Suppressor macrophage treated with lipopolysaccharide for 4 hours (primary cell): ENCODE measurements at regions not wholly inside any gene's neighbourhood (a gene's known extent, or its start where the extent isn't known, plus 50 kb on each side); places are given as distances from the start of the nearest gene placed in this dataset.
"Not testable (repeated sequence)": the region's sequence is repeated elsewhere in the genome, so short reads cannot be mapped to it uniquely, and the experiment has no call there.

Source experiments
- DNase-seq: peaks from one replicate; pipeline ENCODE4 v3.0.0-alpha.2; 2020

DNA sequence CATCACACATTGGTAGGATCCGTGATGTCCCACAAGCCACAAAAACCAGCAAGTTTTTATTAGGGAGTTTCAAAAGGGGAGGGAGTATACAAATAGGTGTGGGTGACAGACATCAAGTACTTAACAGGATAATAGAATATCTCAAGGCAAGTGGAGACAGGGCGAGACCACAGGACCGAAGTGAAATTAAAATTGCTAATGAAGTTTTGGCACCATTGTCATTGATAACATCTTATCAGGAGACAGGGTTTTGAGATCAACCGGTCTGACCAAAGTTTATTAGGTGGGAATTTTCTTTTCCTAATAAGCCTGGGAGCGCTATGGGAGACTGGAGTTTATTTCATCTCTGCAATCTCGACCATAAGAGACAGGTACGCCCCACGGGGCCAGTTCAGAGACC is 178.5 kb downstream of the OTOP1 start:
- not testable (repeated sequence) for DNase-seq

DNA sequence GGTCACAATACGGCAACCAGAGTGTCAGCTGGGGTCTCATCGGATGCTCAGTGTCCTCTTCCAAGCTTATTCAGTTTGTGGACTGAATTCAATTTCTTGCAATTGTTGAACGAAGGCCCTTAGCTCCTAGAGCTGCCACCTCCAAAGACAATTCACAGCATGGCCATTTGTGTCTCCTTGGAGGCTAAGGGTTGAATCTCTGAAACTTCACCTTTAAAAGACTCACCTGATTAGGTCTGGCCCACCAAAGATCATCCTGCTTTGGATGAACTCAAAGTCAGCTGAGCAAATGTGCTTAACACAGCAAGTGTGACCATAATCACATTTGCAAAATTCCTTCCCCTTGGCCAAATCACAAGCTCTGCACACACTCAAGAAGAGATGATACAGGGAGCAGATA is 175.9 kb downstream of the OTOP1 start:
- DNase-seq: not testable (repeated sequence)

DNA sequence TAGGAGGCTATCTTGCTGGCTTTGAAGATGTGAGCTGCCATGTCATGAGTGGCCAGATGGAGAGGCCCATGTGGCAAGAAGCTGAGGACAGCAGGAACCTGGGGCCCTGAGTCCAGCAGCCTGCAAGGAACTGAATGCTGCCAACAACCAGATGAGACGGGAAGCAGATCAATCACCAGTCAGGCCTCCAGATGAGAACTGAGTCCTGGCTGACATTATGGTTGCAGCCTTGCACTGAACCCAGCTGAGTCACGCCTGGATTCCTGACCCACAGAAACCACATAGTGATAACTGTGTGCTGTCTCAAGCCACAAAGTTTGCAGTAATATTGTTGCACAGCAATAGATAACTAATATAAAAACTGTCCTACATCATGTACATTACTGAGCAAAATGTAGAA is 173.8 kb downstream of the OTOP1 start:
- DNase-seq: not testable (repeated sequence)

DNA sequence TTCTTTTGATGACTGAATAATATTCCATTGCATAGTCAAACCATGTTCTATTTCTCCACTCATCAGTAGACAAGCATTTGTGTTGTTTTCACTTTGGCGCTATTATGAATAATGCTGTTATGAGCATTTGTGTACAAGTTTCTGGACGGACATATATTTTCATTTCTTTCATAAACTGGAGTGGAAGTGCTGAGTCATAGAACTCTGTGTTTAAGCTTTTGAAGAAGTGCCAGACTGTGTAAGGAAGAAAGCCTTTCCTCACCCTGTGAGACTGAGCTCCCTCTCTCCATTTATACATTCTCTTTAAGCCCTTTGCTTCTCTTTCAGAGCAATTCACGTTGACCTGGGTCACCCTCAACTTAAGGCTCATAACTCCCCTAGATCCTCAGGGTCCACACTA is 169.5 kb downstream of the OTOP1 start:
- not testable (repeated sequence) for DNase-seq

DNA sequence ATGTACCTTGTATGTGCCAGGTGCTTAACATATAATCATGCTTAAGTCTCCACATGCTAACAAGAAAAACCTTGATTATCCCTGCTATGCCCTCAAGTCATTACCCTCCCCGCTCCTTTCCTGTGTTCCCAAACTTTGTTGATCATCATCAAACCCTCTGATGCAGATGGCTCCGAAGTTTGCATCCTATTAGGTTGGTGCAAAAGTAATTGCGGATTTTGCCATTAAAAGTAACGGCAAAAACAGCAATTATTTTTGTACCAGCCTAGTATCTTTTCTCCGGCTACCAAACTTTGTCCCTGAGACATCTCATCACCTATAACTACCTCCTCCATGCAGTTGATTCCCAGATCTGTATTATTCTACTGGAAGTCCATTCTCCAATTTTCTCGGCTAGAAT is 142.6 kb downstream of the OTOP1 start:
- not testable (repeated sequence) for DNase-seq

DNA sequence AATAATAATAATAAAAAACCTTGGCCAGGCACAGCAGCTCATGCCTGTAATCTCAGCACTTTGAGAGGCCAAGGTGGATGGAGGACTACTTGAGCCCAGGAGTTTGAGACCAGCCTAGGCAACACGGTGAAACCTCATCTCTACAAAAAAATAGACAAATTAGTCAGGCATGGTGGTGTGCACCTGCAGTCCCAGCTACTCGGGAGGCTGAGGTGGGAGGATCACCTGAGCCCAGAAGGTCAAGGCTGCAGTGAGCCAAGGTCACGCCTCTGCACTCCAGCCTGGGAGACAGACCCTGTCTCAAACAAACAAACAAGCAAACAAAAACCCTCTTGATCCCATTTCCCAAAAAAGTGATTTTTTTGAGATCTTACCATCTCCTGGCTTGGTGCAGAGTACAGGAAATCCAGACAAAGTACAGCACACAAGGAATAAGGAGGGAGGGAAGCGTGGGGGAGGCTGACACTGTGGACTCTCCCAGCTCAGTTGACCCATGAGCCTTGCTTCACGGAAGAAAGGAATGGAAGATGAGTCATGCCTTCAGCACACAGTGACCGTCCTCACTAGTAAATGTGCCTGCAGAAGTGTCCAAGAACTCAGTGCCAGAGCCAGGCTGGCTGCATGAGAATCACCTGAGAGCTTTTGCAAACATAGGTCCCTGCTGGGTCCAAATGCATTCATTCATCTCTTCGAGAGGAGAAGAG is 136.9 kb downstream of the OTOP1 start:
- not testable (repeated sequence) for DNase-seq

DNA sequence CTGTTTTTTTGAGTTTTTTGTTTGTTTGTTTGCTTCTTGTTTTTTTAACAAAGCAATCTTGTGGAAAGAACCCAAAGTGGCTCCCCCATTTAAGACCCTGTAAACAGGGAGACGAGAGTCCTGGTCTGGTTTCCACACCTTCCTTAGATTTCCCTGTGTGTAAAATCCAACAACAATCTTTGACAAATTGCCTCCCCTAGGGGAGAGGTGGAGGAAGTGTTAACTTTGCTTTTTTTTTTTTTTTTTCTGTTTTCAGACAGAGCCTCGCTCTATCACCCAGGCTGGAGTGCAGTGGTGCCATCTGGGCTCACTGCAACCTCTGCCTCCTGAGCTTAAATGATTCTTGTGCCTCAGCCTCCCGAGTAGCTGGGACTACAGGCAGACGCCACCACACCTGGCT is 136.0 kb downstream of the OTOP1 start:
- DNase-seq: not testable (repeated sequence)

DNA sequence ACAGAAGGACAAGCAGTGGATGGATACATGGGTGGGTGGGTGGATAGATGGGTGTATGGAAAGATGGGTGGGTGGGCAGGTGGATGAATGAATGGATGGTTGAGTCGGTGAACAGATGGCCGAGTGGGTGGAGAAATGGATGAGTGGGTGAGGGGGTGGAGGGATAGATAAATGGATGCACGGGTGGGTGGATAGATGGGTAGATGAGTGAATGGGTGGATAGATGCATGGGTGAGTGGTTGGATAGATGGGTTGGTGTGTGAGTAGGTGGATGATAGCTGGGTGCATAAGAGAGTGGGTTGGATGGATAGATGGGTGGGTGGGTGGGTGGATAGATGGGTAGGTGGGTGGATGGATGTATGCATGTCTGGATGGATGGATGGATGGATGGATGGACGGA is 134.6 kb downstream of the OTOP1 start:
- DNase-seq: not testable (repeated sequence)

DNA sequence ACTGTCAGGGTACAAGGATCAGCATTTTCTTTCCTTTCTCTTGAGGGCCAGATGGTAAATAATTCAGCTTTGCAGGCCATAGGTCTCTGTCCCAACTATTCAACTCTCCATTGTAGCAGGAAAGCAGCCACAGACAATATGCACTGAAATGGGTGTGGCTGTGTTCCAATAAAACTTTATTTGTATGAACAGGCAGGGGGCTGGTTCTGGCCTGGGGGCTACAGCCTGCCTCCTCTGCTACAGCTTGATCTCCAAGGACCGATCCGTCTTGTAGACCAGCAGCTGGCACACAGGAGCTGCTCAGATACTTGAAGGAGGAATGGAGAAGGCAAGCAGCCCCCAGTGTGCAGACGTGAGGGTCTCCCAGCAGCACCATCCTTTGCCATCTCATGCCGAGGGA is 127.1 kb downstream of the OTOP1 start:
- DNase-seq: not testable (repeated sequence)

DNA sequence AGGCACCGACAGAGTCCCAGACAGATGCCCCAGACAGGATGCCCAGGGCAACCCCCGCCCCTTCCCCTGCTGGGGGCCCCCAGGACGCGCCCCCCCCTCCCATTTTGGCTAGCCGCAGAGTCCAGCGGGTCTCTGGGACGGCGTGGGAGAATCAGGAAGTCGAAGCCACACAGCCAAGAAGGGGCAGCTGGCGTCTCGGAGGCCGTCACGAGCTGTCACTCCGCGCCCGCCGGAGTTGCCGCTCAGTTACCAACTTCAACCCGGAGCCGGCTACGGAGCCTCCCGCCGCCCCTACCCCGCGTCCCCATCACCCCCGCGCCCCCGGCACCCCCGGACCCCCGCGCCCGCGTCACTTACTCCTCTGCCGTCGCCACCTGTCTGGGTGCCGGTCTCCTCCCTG is 119.8 kb downstream of the OTOP1 start:
- DNase-seq: not testable (repeated sequence)

DNA sequence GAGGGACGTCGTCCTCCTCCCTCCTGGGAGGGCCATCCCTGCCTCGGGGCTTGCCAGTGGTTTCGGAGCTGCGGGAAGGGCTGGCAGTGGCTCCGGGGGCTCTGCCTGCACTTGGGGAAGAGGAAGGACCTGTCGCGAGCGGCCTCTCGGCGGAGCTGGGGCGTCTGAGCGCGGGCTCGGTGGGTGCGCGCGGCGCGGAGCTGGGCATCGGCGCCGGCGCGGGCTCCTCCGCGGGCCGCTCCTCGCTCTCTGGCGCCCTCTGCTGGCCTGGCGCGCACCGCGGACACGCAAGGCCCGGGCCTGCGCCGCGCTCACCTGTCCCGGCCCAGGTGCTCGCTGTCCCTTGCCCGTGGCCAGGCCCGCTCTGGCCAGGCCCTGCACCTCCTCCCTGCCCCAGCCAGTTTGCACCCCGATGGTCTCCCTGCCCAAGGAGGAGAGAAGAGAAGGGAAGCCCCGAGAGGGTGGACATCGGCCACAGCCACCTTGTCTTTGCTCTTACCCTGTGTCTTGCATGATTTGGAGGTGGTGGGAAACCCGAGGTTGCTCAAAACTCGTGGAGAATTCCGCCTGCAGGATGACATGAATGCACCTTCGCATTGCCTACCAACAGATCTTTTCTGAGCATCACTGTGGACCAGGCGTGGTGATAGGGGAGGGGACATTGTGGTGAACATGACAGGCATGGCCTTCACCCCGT is 119.2 kb downstream of the OTOP1 start:
- peak; percentile 62 for DNase-seq

DNA sequence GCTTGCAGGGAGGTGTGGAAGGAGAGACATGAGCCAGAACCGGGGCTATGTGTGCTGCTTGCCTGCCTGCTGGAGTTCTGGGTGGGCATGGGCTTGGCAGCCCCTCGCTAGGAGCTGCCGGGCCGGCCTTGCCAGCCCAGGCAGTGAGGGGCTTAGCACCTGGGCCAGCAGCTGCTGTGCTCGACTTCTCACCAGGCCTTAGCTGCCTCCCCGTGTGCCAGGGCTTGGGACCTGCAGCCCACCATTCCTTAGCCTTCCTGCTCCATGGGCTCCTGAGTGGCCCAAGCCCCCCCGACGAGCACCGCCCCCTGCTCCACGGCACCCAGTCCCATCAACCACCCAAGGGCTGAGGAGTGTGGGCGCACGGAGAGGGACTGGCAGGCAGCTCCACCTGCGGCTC is 111.3 kb downstream of the OTOP1 start:
- not testable (repeated sequence) for DNase-seq

DNA sequence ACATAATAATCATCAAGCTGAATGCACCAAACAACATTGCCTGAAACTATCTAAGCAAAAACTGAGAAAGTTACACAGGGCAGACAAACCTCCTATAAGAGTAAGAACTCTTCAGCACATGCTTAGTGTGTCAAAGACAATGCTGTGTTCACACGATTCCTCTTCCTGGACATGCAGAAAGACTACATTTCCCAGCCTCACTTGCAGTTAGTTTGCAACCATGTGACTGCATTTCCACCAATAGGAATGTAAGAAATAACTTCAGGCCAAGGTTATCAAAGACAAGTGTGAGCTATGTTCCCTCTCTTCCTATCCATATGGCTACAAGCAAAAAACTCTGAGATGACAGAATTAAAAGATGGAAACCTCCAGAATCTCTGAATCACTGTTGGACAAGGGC is 109.8 kb downstream of the OTOP1 start:
- peak; percentile 3 for DNase-seq

DNA sequence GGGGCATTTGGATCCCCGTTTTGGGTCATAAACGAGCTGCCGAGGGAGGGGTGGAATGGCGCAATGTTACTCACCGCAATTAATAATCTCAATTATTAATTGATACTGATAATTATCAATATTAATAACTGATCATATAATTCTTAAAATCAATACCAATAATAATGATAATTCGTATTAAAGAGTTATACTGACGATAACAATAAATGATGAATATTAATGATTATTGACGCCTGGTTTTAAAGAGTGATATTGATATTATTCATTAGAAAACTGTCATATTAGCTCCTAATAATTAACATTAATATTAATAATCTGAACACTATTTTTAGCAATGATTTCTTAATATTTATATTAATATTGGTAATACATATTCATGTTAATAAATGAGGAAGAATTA is 92.4 kb downstream of the OTOP1 start:
- DNase-seq: not testable (repeated sequence)

DNA sequence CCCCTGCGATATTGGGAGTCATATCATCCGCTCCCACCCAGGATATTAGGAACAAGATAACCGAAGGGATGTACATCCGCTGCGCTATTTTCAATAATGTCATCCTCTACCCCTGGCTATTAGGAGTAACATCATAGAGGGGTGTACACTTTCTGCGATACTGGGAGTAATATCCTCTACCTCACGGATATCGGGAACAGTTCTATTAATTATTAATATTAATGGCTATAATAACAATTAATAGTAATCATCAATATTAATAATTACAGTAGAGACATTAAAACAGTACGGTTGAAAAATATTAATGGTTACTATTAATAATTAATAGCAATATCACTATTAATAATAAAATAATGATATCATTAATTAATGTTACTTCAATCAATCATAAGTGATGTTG is 90.1 kb downstream of the OTOP1 start:
- not testable (repeated sequence) for DNase-seq
